ENCODE measurements at regions not wholly inside any gene's neighbourhood (a gene's known extent, or its start where the extent isn't known, plus 50 kb on each side); places are given as distances from the start of the nearest gene placed in this dataset.

- Histone ChIP-seq H3K4me1 (replicated peaks in 1 of 4; ENCODE audit: control insufficient read depth in 3 of 4, insufficient read depth in 4 of 4, low read length in 3 of 4) (peaks cover 0 to 6% (median 0%) of the 10 kb centered on the region in 4 experiments; a peak in 3 of 7 replicates), H3K79me2 (ENCODE audit: control insufficient read depth in 1 of 2, insufficient read depth in 2 of 2, low read length in 2 of 2) (no peaks in the 10 kb centered on the region), H3K27ac (ENCODE audit: low read depth, low read length) (no peak overlapping the region), H4K20me1 (replicated peaks in 1 of 2; ENCODE audit: control insufficient read depth in 1 of 2, insufficient read depth in 2 of 2, low read length in 2 of 2) (no peaks in the 10 kb centered on the region), H3K23ac (ENCODE audit: insufficient read length) (no peak overlapping the region), H2AFZ (ENCODE audit: low read length) (peak overlapping the region; percentile 52), H4K5ac (ENCODE audit: insufficient read length, low read depth, low read length) (no peak overlapping the region), H3K36me3 (ENCODE audit: control insufficient read depth in 2 of 4, insufficient read depth in 4 of 4, low read length in 3 of 4) (no peaks in the 10 kb centered on the region), H3K4me2 (ENCODE audit: insufficient read depth in 1 of 2, low read depth in 2 of 2, low read length in 2 of 2) (no peak overlapping the region), H4K91ac (replicated peaks; ENCODE audit: insufficient read length, low read length) (no peak overlapping the region), H2BK15ac (ENCODE audit: low read length) (no peak overlapping the region), H3K79me1 (ENCODE audit: low read depth, low read length) (no peaks in the 10 kb centered on the region), H3K18ac (ENCODE audit: extremely low read depth, low read length) (no peak overlapping the region), H3K4ac (replicated peaks; ENCODE audit: insufficient read length, low read depth, low read length) (no peak overlapping the region), H2BK5ac (ENCODE audit: low read depth, low read length) (no peak overlapping the region), H4K8ac (ENCODE audit: extremely low read depth, insufficient read depth, low read length) (no peak overlapping the region), H3K9me3 (ENCODE audit: insufficient read depth in 2 of 2, low read depth in 1 of 2, low read length in 1 of 2) (no peaks in the 10 kb centered on the region), H3K27me3 (replicated peaks in 1 of 4; ENCODE audit: control insufficient read depth in 3 of 4, extremely low read depth in 1 of 4, insufficient read depth in 3 of 4, low read length in 3 of 4) (no peaks in the 10 kb centered on the region), H3K56ac (replicated peaks; ENCODE audit: insufficient read length, low read depth, low read length) (no peak overlapping the region), H3K9ac (replicated peaks in 1 of 4; ENCODE audit: extremely low read depth in 1 of 4, low read depth in 3 of 4, low read length in 3 of 4) (no peak overlapping the region), H2AK5ac (ENCODE audit: low read depth, low read length) (no peak overlapping the region), H2BK12ac (ENCODE audit: low read depth, low read length) (no peak overlapping the region), H2BK120ac (replicated peaks; ENCODE audit: low read depth, low read length) (no peak overlapping the region), H3K14ac (ENCODE audit: insufficient read length) (no peak overlapping the region), H3K23me2 (ENCODE audit: low read depth, low read length) (no peaks in the 10 kb centered on the region), H2BK20ac (ENCODE audit: low read length) (no peak overlapping the region), H3K4me3 (ENCODE audit: extremely low read depth in 1 of 4, insufficient read depth in 2 of 4, low read depth in 3 of 4, low read length in 4 of 4) (no peak overlapping the region)
- ChIA-PET POLR2A (ENCODE audit: partially characterized antibody) (no interaction called here), CTCF (ENCODE audit: partially characterized antibody) (interaction anchor here (0.9 to 2.4 kb wide), 3 partner anchors 10 to 180 kb away, joined by 5 to 7 read pairs (median 5); no protein-coding TSS in a partner anchor)
- DNase-seq (ENCODE audit: low read depth in 1 of 2, low spot score in 2 of 2) (no peak), FAIRE-seq (no peak)
- 79% methylated on average over 12 of the region's 12 CpGs; no CpG with 5 or more reads in 1 of the 2 experiments for WGBS, 2 experiments (ENCODE audit: extremely low coverage in 1 of 2, insufficient coverage in 1 of 2, insufficient read length in 1 of 2, insufficient replicate concordance in 2 of 2, low coverage in 1 of 2, low lambda C conversion rate in 2 of 2, missing lambda C conversion rate in 1 of 2)
- no peak for TF ChIP-seq BCL11A (IDR thresholded peaks at IDR 0.05; ENCODE audit: low read depth in 2 of 2, low read length in 2 of 2)
- TF ChIP-seq, protein P1, sequence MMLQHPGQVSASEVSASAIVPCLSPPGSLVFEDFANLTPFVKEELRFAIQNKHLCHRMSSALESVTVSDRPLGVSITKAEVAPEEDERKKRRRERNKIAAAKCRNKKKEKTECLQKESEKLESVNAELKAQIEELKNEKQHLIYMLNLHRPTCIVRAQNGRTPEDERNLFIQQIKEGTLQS (IDR thresholded peaks at IDR 0.05; ENCODE audit: insufficient read depth, low read depth, low read length), result no peak
- no peak for TF ChIP-seq SRF (IDR thresholded peaks at IDR 0.05; ENCODE audit: low read depth, low read length)
- no peak for TF ChIP-seq PHF8 (conservative IDR thresholded peaks at IDR 0.05; ENCODE audit: low read depth, low read length)
- TF ChIP-seq, protein P2, sequence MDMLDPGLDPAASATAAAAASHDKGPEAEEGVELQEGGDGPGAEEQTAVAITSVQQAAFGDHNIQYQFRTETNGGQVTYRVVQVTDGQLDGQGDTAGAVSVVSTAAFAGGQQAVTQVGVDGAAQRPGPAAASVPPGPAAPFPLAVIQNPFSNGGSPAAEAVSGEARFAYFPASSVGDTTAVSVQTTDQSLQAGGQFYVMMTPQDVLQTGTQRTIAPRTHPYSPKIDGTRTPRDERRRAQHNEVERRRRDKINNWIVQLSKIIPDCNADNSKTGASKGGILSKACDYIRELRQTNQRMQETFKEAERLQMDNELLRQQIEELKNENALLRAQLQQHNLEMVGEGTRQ (IDR thresholded peaks at IDR 0.05; ENCODE audit: low read length), result no peak
- no peak for TF ChIP-seq BRCA1 (IDR thresholded peaks at IDR 0.05; ENCODE audit: low read depth, low read length)
- no peak for TF ChIP-seq YY1 (IDR thresholded peaks at IDR 0.05; ENCODE audit: low read depth, low read length)
- no peak for TF ChIP-seq SIN3A (conservative IDR thresholded peaks at IDR 0.05 in 1 of 2, IDR thresholded peaks at IDR 0.05 in 1 of 2; ENCODE audit: low read depth in 1 of 2, low read length in 2 of 2)
- no peak for TF ChIP-seq EP300 (IDR thresholded peaks at IDR 0.05; ENCODE audit: borderline replicate concordance in 1 of 2, low read depth in 2 of 2, low read length in 2 of 2)
- no peak for TF ChIP-seq ZNF274 (IDR thresholded peaks at IDR 0.05; ENCODE audit: borderline replicate concordance, extremely low read depth, low read length)
- TF ChIP-seq POLR2AphosphoS5 (IDR thresholded peaks at IDR 0.05; ENCODE audit: low read depth, low read length), result no peak
Observed at GRCh38 chr7:26556061-26556881, 264.6 kb downstream of the SNX10 start.
